Small intestine (tissue), 7 donors: ENCODE measurements at regions not wholly inside any gene's neighbourhood (a gene's known extent, or its start where the extent isn't known, plus 50 kb on each side); places are given as distances from the start of the nearest gene placed in this dataset.
A peak's percentile ranks its signal among the peaks of the same experiment; 100 is the strongest.

Source experiments
- DNase-seq, 2 donors: peaks; one replicate each; pipeline versions ENCODE4 v3.0.0 to v3.0.0-alpha.2; 2013
- FAIRE-seq: peaks from 2 replicates; lab custom pipeline; 2012; peaks lifted over from hg19 to GRCh38; lab: Jason Lieb, UNC
- H3K27ac ChIP-seq, 3 donors: one replicate each; pipeline ENCODE4 v1.5.1; 2013; ENCODE audit warnings: low read length in 2 of 3, mild to moderate bottlenecking in 2 of 3, control low read depth in 1 of 3, inconsistent platforms in 1 of 3, low read depth in 1 of 3, moderate library complexity in 1 of 3
- H3K27me3 ChIP-seq, 3 donors: one replicate each; pipeline ENCODE4 v1.6.1; 2013; ENCODE audit warnings: low read length in 3 of 3, inconsistent platforms in 1 of 3; ENCODE audit not compliant: control insufficient read depth in 3 of 3, insufficient read depth in 3 of 3
- H3K36me3 ChIP-seq, 3 donors: one replicate each; pipeline ENCODE4 v1.6.1; 2013; ENCODE audit warnings: low read length in 3 of 3, inconsistent platforms in 1 of 3, low read depth in 1 of 3, mild to moderate bottlenecking in 1 of 3, moderate library complexity in 1 of 3; ENCODE audit not compliant: control insufficient read depth in 3 of 3, insufficient read depth in 2 of 3
- H3K4me1 ChIP-seq, 3 donors: one replicate each; pipeline ENCODE4 v1.6.1; 2013; ENCODE audit warnings: low read length in 2 of 3, inconsistent platforms in 1 of 3, low read depth in 1 of 3, mild to moderate bottlenecking in 1 of 3, moderate library complexity in 1 of 3; ENCODE audit not compliant: control insufficient read depth in 3 of 3, insufficient read depth in 2 of 3
- H3K4me3 ChIP-seq, 3 donors: one replicate each; pipeline ENCODE4 v1.5.1; 2013; ENCODE audit warnings: low read length in 3 of 3, control low read depth in 1 of 3, inconsistent platforms in 1 of 3, low read depth in 1 of 3, mild to moderate bottlenecking in 1 of 3, moderate library complexity in 1 of 3
- H3K9me3 ChIP-seq, 2 donors: one replicate each; pipeline ENCODE4 v1.6.1; 2013; ENCODE audit warnings: low read depth in 1 of 2, low read length in 1 of 2; ENCODE audit not compliant: control insufficient read depth in 2 of 2, insufficient read depth in 1 of 2
- WGBS, 3 donors: extraction: QIAGEN DNeasy Blood & Tissue Kit; methylation state at CpG; one replicate each; pipeline ENCODE4 v1.1.7; 2013; 5-methylcytosine and 5-hydroxymethylcytosine counted together
- donor health status: healthy with polysubstance abuse.
- donor health status: control.
- donor health status: control.
- donor health status: Bipolar disorder and iron deficiency.
- donor health status: healthy.

DNA sequence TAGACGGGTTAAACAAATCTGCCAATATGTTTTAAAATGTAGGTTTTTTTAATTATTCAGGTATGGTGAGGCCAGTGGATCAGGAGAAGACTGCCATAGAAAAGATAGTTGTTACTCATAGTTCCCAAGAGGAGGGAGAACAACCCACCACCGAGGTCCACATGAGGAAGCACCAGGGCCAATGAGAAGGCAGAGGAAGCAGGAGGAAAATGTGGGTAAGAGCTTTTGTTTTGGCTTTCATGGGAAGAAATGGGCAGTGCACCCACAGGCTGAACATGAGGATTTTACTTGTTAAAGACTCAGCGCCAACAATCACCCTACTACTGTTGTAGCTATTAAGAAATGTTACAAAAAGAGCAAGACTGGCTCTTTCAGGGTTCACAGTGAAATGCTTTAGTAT, 191.8 kb upstream of the HNMT start:
- no peak for DNase-seq
- Histone ChIP-seq H3K36me3 (no peaks in the 10 kb centered on the region), H3K27ac (no peak overlapping the region), H3K9me3 (no peaks in the 10 kb centered on the region), H3K4me1 (no peaks in the 10 kb centered on the region), H3K4me3 (no peak overlapping the region), H3K27me3 (no peaks in the 10 kb centered on the region)
- WGBS, 3 donors = 68 to 83% (median 68%) methylated on average over 3 of the region's 3 CpGs
- FAIRE-seq = no peak

DNA sequence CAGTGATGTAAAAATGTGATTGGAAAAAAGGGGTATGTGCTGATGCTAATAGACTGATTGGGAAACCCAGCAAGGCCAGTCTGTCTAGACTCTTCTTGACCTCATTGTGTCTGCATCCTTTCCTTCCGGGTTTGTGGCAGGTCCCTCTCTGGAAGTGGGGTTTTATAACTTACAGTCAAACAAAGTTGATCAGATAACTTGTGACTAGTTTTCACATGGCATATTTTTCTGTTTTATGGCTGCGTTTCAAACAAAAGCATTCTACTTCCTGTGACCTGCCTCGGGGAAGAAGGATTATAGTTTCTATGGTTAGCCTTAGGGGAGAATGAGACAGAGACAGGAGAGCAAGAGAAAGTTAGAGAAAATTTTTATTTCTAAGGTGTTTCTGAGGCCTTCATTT, 188.7 kb upstream of the HNMT start:
- Histone ChIP-seq H3K36me3 (no peaks in the 10 kb centered on the region), H3K4me3 (no peak overlapping the region), H3K27me3 (no peaks in the 10 kb centered on the region), H3K27ac (no peak overlapping the region), H3K9me3 (peaks cover 0 to 3% of the 10 kb centered on the region in 2 donors), H3K4me1 (no peaks in the 10 kb centered on the region)
- no peak for FAIRE-seq
- peak in 1 of 2 donors; percentile 57 for DNase-seq
- whole genome bisulfite sequencing, 3 donors = 15 to 38% (median 34%) methylated on average over 3 of the region's 3 CpGs

DNA sequence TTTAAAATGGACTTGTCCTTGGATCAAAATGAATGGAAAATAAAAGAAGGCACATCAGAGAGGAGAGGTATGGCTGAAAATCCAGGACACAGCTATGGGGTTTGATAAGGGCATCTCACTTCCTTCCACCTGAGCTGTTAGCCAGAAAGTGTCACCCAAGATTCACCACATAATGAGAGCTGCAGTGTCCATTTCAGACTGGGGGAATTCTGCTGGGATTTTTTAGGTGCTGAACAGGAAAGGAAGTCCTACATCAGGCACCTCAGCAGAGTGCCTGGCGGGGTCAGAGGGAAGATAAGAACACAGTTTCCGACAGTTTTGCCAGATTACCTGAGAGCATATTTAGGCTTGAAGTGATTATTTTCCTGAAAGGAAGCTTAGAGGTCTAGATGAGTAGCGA, 187.6 kb upstream of the HNMT start:
- 59 to 68% (median 67%) methylated on average over 3 of the region's 3 CpGs for whole genome bisulfite sequencing, 3 donors
- no peak overlapping the region for H3K27ac ChIP-seq
- H3K27me3 ChIP-seq = no peaks in the 10 kb centered on the region
- FAIRE-seq (no peak), DNase-seq (no peak)
- peaks cover 0 to 3% of the 10 kb centered on the region in 2 donors for H3K9me3 ChIP-seq
- H3K36me3 ChIP-seq = no peaks in the 10 kb centered on the region
- H3K4me1 ChIP-seq = no peaks in the 10 kb centered on the region
- no peak overlapping the region for H3K4me3 ChIP-seq

GRCh38 chr2:137797641-137798040, 166.6 kb upstream of the HNMT start:
- FAIRE-seq (no peak), DNase-seq (no peak)
- Histone ChIP-seq H3K36me3 (no peaks in the 10 kb centered on the region), H3K4me3 (no peak overlapping the region), H3K27ac (no peak overlapping the region), H3K27me3 (no peaks in the 10 kb centered on the region), H3K9me3 (peaks cover 0 to 1% of the 10 kb centered on the region in 2 donors), H3K4me1 (no peaks in the 10 kb centered on the region)

GRCh38 chr2:137799600-137799999, 164.7 kb upstream of the HNMT start:
- DNase-seq = no peak

GRCh38 chr2:137800386-137800785, 163.9 kb upstream of the HNMT start:
- no peak for FAIRE-seq
- no peak overlapping the region for H3K4me3 ChIP-seq
- no peaks in the 10 kb centered on the region for H3K27me3 ChIP-seq
- no peak overlapping the region for H3K27ac ChIP-seq
- 80 to 91% (median 81%) methylated on average over 2 of the region's 2 CpGs for WGBS, 3 donors
- H3K9me3 ChIP-seq = peaks cover 0 to 1% of the 10 kb centered on the region in 2 donors
- H3K4me1 ChIP-seq = no peaks in the 10 kb centered on the region
- no peaks in the 10 kb centered on the region for H3K36me3 ChIP-seq
- no peak for DNase-seq

More at GRCh38 chr2:137799600-137799999, 164.7 kb upstream of the HNMT start:
- no peaks in the 10 kb centered on the region for H3K4me1 ChIP-seq
- FAIRE-seq = no peak
- WGBS, 3 donors = 82 to 88% (median 88%) methylated on average over 5 of the region's 5 CpGs
- no peaks in the 10 kb centered on the region for H3K36me3 ChIP-seq
- H3K4me3 ChIP-seq = no peak overlapping the region
- H3K27ac ChIP-seq = no peak overlapping the region
- H3K9me3 ChIP-seq = peaks cover 0 to 1% of the 10 kb centered on the region in 2 donors
- H3K27me3 ChIP-seq = no peaks in the 10 kb centered on the region

GRCh38 chr2:137801228-137801627, 163.0 kb upstream of the HNMT start:
- Histone ChIP-seq H3K36me3 (no peaks in the 10 kb centered on the region), H3K27ac (no peak overlapping the region), H3K4me3 (no peak overlapping the region), H3K4me1 (no peaks in the 10 kb centered on the region), H3K27me3 (no peaks in the 10 kb centered on the region), H3K9me3 (peaks cover 0 to 1% of the 10 kb centered on the region in 2 donors)
- no peak for FAIRE-seq
- no peak for DNase-seq

DNA sequence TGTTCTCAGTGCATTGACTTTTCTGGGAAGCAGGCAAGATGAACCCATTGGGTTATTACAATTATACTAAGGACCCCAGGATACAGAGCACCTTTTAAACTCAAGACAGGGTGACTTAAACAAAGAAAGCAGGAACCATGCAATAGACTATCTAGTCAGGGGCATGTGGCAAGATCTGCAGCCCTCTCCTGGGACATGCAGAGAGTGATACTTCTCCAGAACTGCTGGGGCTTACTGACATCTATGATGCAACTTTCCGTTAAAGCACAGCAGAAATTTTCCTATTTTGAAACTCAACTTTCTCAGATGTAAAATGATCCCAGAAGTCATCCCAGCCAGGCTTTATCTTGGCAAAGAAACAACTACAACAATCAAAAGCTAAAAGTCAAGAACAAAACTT, 162.2 kb upstream of the HNMT start:
- H3K9me3 ChIP-seq = peaks cover 0 to 1% of the 10 kb centered on the region in 2 donors
- FAIRE-seq (no peak), DNase-seq (no peak)
- no peak overlapping the region for H3K4me3 ChIP-seq
- no peaks in the 10 kb centered on the region for H3K36me3 ChIP-seq
- H3K27ac ChIP-seq = no peak overlapping the region
- no peaks in the 10 kb centered on the region for H3K27me3 ChIP-seq
- H3K4me1 ChIP-seq = no peaks in the 10 kb centered on the region
- WGBS, 3 donors = 85 to 92% (median 86%) methylated on average over 1 of the region's 1 CpG

DNA sequence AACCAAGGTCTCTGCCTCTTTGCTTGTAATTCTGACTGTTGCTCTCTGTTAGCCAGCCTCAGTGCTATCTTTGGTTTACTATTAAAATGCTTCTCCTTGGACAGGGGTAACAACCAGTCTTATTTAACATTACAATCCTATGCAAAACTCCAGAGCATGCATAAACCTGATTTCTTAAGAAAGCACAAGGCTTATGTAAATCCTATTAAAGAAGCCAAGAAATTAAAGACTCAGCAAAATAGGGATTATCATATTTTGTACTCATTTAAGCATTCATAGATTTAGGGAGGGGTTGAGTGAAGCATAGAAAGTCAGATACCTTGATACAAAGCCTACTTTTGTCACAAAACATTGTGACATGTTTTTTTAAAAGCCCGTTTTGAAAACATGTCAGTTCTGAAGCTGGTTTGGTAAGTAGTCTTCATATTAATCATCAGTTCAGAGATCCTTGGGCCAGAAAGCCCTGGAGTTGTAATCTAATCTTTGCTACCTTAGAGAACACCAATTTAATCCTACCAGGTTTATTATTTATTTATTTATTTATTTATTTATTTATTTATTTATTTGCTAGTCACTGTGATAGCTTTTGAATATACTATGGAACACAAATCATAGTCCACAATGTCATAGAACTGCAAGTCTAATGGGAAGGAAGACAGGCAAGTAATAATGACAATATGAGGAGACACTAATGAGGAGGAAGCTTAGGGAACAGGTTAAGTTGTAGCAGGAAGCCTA, 158.0 kb upstream of the HNMT start:
- H3K4me3 ChIP-seq = no peak overlapping the region
- DNase-seq (no peak), FAIRE-seq (no peak)
- no peaks in the 10 kb centered on the region for H3K4me1 ChIP-seq
- no peaks in the 10 kb centered on the region for H3K27me3 ChIP-seq
- no peaks in the 10 kb centered on the region for H3K36me3 ChIP-seq
- no peaks in the 10 kb centered on the region for H3K9me3 ChIP-seq
- 5 to 49% (median 24%) methylated on average over 1 of the region's 1 CpG for WGBS, 3 donors
- H3K27ac ChIP-seq = no peak overlapping the region
